Tibial nerve (tissue), 4 donors: ENCODE measurements at regions not wholly inside any gene's neighbourhood (a gene's known extent, or its start where the extent isn't known, plus 50 kb on each side); places are given as distances from the start of the nearest gene placed in this dataset.

Experiments used
- EP300 ChIP-seq, 2 donors: sonication (generic); formaldehyde crosslinking; IDR thresholded peaks; one replicate each; pipeline ENCODE4 v1.6.1; 2017; ENCODE audit warnings: antibody characterized with exemption in 2 of 2, mild to moderate bottlenecking in 1 of 2
- TF ChIP-seq, protein P1 (sequence below), 5 experiments: fragments of 200-600 bp in 3 of 5; fragments of 450-650 bp in 2 of 5; sonication (generic) in 3 of 5; IDR thresholded peaks; one replicate each; pipeline ENCODE4 v1.5.1; 2016 to 2019; ENCODE audit warnings: antibody characterized with exemption in 5 of 5, mild to moderate bottlenecking in 3 of 5, moderate library complexity in 2 of 5

DNA sequence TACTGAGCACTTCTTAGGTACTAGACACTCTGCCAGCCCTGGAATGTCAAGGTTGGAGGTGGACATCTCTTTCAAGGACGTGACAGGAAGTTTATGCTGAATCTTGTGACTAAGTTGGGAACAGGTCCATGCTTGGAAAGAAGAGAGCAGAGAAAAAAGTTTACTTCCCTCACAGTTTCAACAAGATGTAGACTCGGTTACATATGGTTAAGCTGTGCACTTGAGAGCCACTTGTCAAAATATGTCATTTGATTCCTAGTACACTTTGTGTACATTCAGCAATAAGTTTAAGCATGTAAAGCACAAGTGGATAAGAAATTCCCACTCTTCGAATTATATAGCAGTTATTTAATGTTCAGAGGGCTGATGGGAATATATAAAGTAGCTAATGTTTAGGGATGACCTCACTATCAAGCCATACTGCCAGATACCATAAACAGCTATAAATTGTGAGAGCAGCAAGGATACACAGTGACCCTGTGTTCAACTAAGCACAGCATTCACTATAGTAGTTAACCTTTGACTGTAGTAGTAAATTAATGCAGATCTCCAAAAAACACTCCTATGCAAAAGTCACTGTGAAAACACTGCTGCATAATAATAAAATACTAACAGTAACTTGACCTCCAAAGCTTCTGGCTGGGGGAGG lies 1944.6 kb upstream of the WWC1 start:
- TF ChIP-seq, protein P1, sequence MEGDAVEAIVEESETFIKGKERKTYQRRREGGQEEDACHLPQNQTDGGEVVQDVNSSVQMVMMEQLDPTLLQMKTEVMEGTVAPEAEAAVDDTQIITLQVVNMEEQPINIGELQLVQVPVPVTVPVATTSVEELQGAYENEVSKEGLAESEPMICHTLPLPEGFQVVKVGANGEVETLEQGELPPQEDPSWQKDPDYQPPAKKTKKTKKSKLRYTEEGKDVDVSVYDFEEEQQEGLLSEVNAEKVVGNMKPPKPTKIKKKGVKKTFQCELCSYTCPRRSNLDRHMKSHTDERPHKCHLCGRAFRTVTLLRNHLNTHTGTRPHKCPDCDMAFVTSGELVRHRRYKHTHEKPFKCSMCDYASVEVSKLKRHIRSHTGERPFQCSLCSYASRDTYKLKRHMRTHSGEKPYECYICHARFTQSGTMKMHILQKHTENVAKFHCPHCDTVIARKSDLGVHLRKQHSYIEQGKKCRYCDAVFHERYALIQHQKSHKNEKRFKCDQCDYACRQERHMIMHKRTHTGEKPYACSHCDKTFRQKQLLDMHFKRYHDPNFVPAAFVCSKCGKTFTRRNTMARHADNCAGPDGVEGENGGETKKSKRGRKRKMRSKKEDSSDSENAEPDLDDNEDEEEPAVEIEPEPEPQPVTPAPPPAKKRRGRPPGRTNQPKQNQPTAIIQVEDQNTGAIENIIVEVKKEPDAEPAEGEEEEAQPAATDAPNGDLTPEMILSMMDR (IDR thresholded peaks at IDR 0.05), result no peak
- no peak for TF ChIP-seq EP300 (IDR thresholded peaks at IDR 0.05)
